SU-DHL-6 (cell line): ENCODE measurements at regions not wholly inside any gene's neighbourhood (a gene's known extent, or its start where the extent isn't known, plus 50 kb on each side); places are given as distances from the start of the nearest gene placed in this dataset.

ENCODE experiments used
- CTCF ChIP-seq: fragments of 200-600 bp; sonication (generic); IDR thresholded peaks from one replicate; pipeline ENCODE4 v1.5.1; 2017; ENCODE audit warnings: antibody characterized with exemption, mild to moderate bottlenecking, low read length, moderate library complexity; ENCODE audit not compliant: insufficient read depth, poor library complexity, severe bottlenecking
- EZH2phosphoT487 ChIP-seq: fragments of 200-600 bp; sonication (generic), shearing (Covaris generic); conservative IDR thresholded peaks from 2 replicates; pipeline ENCODE4 v1.6.1; 2018; ENCODE audit warnings: mild to moderate bottlenecking, antibody characterized with exemption, low read length, moderate library complexity, mixed read lengths

DNA sequence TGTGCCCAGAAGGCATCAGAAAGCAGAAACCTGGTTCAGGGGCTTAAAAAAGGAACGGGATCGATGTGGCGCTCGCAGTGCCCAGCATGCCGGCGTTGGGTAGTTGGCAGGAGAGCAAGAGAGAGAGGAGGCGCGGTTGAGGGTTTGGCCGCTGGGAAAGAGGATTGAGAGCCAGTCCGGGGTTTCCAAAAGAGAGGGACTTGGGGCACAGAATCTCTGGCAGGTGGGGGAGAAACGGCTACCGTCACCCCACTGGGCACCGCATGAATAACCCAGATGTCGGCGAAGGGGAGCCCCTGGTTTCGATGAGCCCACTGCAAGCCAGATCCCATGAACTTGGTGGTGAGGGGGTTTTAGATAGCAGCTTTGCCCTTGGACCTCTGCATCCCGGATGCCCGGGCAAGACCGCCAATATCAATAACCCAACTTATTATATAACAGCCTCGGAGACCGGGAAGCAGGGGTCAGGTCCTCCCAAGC lies 60.4 kb upstream of the ACOT11 start:
- TF ChIP-seq CTCF = no peak
- TF ChIP-seq EZH2phosphoT487 = no peak
